ENCODE measurements at regions not wholly inside any gene's neighbourhood (a gene's known extent, or its start where the extent isn't known, plus 50 kb on each side); places are given as distances from the start of the nearest gene placed in this dataset.

- DNase-seq = peak in 1 of 5 donors; percentile 7
Measured at GRCh38 chr4:123102897-123103471, 180.6 kb upstream of the NUDT6 start.

GRCh38 chr4:123104310-123105025 lies 182.1 kb upstream of the NUDT6 start:
- no peak for DNase-seq

- DNase-seq = no peak
Measured at GRCh38 chr4:123105026-123105420, 182.6 kb upstream of the NUDT6 start.

- no peak for DNase-seq
Measured at GRCh38 chr4:123106747-123107146, 184.3 kb upstream of the NUDT6 start.

GRCh38 chr4:123107444-123108252 lies 185.3 kb upstream of the NUDT6 start:
- DNase-seq = no peak

- DNase-seq = no peak
Measured at GRCh38 chr4:123109139-123109538, 186.7 kb upstream of the NUDT6 start.

GRCh38 chr4:123110147-123110546 lies 187.8 kb upstream of the NUDT6 start:
- DNase-seq = no peak

GRCh38 chr4:123110685-123111084 lies 188.3 kb upstream of the NUDT6 start:
- DNase-seq = no peak

- no peak for DNase-seq
Measured at GRCh38 chr4:123113155-123113554, 190.8 kb upstream of the NUDT6 start.

- no peak for DNase-seq
Measured at GRCh38 chr4:123114084-123114914, 191.9 kb upstream of the NUDT6 start.

GRCh38 chr4:123114915-123115756 lies 192.7 kb upstream of the NUDT6 start:
- no peak for DNase-seq

GRCh38 chr4:123116412-123116811 lies 194.0 kb upstream of the NUDT6 start:
- DNase-seq = no peak

GRCh38 chr4:123120473-123120872 lies 198.1 kb upstream of the NUDT6 start:
- no peak for DNase-seq

- DNase-seq = no peak
Measured at GRCh38 chr4:123121241-123121907, 199.0 kb upstream of the NUDT6 start.

- no peak for DNase-seq
Measured at GRCh38 chr4:123125477-123125876, 203.1 kb upstream of the NUDT6 start.

- DNase-seq = no peak
Measured at GRCh38 chr4:123127218-123127617, 204.8 kb upstream of the NUDT6 start.

GRCh38 chr4:123127875-123128274 lies 205.5 kb upstream of the NUDT6 start:
- DNase-seq = no peak

GRCh38 chr4:123133397-123134050 lies 211.1 kb upstream of the NUDT6 start:
- no peak for DNase-seq

GRCh38 chr4:123144616-123145015 lies 222.2 kb upstream of the NUDT6 start:
- DNase-seq = no peak

- no peak for DNase-seq
Measured at GRCh38 chr4:123158576-123158975, 236.2 kb upstream of the NUDT6 start.

GRCh38 chr4:123159479-123159878 lies 237.1 kb upstream of the NUDT6 start:
- DNase-seq = no peak
